ENCODE measurements at regions not wholly inside any gene's neighbourhood (a gene's known extent, or its start where the extent isn't known, plus 50 kb on each side); places are given as distances from the start of the nearest gene placed in this dataset.

DNA sequence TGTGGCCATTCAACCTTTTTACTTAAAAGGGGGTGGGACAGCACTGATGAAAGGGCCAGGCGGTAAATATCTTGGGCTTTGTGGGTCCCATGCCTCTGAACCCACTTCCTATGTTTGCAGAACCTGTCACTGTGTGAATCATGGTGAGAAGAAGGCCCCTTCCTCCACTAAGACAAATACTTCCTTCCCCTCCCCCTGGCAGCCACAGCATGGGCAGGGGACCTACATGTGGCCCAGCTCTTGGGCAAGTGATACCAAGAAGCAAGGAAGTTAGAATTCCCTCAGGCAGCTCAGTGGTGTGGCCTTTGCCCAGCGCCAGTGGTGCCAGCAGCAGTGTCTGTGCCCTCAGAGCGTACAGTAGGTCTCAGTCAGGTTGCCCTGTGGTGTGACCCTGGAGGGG is 168.6 kb downstream of the TRIM33 start:
- DNase-seq = no peak

DNA sequence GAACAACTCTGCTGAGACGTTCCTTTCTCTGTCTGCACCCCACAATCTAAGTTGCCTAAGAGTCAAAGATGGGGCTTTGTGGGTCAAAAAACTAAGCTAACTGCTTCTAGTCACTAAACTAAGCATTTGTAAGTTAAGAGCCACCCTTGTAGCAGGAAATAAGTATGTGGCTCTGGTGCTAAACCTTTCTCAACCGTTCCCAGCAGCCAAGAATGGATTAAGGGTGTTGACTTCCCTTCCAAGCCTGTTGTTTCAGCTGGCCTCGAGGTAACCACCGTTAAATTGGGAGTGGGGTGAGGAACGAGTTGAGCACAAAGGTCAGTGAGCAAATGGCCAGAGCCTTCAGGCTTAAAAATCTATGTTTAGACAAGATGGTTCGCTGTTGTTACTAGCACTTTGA is 169.1 kb downstream of the TRIM33 start:
- DNase-seq = no peak

DNA sequence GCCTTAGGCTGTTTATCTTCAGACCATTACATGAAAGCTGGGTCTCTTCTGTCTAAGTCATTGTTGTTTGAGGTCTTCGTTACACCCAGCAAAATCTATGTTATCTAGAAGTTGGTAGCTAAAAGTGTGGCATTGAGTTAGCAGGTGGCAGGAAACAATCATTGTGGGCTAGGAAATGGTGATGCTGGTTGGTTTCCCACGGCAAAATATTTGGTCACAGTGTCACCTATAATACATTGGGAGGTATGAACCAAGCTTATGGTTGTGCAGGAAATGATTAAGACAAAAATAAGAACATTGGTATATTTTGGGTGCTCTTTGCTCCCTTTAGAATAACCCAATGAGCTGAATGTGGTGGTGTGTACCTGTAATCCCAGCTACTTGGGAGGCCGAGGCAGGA is 169.7 kb downstream of the TRIM33 start:
- no peak for DNase-seq

DNA sequence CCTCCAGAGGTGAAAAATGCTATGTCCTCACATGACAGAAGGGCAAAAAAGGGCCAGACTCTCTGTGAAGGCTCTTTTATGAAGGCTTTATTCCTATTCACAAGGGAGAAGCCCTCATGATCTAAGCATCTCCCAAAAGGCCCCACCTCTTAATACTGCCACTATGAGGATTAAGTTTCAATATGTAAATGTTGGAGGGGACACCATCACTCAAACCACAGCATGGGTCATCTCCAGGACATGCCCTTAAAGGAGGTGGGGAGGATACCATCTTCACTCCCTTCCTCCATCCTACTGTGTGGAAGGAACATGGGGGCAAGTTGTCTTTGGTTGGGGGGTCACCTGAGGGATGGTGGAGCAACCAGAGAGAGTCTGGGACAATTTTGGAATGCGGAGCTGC is 170.1 kb downstream of the TRIM33 start:
- DNase-seq = no peak

DNA sequence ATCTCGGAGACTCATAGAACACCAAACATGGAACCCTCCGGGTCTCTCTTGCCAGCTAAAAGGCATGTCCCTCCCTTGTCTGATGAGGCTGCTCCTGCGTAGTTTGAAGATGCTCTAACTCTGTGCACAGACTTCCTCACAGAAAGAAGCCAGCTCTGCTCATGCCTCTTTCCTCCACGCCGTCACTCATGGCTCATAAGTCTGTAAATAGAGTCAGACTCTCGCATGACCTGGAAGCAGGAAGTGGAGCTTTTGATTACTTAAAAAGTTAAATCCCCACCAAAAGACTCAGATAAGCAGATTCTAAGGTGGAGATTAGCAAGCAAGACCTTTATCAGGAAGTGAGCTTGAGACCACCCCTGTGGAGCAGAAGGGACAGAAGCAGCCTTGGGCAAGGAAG is 171.6 kb downstream of the TRIM33 start:
- DNase-seq = no peak

DNA sequence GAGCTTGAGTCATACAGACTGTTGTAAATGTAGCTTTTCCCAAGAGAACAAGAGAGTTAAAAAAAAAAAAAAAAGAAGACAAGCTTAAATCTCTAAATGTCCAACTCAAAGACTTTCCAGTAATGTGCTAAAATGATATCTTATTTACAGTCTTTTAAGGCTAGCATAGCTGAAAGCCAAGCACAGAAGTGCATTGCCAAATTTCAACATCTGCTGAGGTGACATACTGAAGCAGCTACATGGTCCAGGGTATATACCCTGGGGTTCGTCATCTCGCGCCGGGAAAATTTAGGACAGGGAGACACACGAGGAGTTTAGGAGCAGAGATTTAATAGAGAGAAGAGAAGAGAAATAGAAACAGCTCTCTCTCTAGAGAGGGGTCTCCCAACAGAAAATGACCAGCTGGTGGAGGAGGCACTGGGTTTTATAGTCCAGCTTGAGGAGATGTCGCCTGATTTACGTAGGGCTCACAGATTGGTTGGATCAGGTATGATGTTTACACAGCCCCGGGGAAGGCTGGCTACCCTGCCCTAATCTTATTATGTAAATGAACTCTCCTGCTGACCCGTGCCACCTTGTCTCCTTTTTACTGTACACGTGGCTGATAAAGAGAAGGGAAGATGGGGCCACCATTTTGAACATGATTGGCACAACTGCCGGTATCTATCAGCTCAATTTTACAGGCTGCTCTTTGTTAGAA is 172.7 kb downstream of the TRIM33 start:
- no peak for DNase-seq

DNA sequence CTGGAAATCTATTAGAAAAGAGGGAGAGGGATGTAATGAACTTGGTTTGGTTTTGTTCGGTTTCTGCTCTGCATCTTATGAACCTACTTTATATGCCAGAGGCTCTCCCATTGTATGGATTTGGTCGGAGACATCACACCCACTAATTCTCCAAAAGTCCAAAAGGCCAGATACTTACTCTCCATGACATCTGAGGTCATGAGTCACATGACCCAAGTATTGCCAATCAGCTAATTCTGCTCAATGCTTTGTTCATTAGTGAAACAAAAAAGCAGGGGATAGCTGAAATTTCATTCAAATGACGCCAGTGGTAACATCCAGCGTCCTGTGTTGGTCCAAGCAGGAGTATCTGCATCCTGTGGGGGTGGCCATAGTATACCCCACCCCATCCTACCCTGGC is 173.6 kb downstream of the TRIM33 start:
- DNase-seq = no peak

DNA sequence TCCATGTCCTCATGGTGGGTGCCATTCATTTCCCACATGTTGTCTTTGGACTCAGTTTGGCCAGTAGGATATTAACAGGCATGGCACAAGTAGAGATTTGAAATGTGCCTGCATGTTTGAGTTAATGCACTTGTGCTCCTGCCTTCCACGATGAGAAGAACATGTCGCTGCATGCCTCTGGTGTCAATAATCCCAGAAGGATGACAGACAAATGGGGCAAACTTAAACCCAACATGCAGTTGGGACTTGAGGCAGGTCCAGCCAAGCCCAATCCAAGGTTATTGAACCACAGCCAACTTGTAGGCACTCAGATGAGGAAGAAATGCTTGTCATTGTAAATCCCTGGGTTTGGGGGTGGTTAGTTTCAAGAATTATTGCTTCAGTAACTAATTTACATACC is 174.6 kb downstream of the TRIM33 start:
- DNase-seq = no peak

DNA sequence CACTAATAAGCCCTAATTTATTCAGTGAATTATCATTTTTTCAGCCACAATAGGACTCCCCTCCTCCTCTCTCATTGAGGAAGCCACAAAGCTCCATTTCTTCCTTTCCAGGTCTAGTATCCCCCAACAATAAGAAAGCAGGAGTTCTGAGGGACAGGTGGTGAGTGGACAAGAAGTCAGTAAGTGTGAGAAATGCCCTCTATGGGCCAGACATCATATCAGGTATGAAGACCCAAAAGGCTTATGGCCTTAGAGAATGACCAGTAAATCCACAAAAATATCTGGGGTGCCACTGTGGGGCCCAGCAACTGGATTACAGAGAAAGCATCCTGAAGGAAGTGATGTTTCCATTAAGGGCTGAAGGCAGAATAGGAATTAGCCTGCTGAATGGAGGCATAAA is 175.7 kb downstream of the TRIM33 start:
- no peak for DNase-seq

DNA sequence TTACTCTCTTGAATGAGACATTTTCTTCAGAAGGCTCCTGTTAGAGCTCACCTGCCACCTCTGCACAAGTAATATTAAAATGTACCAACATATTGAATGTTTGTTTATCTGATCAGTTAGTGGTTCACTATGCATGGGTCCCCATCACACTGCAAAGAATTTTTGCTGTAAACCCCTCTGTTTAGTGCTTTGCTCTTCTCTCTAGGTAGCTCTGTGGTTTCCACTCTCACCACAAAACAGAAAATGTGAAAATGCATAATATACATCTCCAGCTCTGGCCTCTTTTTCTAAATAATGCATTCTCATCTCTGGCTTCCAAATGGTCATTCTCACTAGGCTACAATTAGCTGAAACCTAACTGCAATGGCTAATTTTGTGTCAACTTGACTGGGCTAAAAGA is 176.7 kb downstream of the TRIM33 start:
- no peak for DNase-seq

DNA sequence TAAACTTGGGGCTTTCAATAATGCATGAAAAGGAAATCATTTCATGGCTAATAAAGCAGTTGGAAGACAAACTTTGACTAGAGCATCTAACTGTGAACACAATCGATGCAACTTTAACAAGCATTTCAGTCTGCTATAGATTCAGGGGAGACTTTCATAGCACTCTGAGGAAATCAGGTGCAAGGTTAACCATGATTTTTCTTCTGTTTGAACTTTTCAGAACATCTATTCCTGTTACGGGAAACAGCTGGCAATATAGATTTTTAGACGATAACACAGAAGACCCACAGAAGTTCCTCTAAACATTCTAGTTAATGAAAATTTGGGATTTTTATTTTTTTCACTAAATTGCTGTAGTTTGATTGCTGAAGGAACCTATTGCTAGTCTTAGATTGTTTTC is 177.3 kb downstream of the TRIM33 start:
- DNase-seq = no peak

DNA sequence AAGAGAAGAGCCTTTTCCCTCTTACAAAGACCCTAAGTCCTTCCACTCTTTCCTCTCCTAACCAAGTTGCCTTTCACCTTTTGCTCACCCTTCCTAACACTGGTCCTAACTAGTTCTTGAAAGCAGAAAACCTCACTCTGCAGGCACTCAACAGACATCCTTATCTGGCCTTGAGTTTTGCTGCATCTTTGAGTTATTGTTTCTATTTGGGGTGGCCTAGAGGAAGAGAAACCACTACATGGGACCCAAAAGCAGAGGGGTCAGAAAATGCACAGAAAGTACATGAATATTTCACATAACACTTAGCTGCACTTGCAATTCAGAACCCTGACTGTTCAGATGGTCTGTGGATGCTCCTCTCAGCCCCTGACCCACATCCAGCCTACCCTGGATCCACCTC is 178.3 kb upstream of the SYT6 start:
- DNase-seq = no peak

DNA sequence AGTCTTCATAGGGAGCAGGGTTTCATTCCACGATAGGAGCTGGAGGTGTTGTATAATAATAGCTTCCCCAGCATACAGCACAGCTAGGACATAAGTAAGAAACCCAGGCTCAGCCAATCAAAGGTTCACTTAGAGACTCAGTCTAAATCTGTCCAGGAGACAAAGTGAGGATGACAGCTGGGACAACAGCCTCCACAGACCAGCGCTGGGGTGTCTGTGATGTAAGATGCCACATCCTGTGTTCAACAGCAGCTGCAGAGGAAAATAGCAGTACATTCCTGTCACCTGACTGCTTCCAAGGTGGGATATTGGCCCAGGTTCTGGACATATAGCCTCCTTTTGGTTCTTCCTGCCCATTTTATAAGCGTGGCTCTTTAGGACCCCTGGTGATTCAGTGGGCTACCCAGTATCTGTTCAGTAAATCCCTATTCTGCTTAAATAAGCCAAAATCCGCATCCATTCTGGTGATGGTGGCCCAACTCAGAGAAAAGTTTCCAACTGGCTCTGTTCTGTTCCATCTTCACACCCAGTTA is 176.8 kb upstream of the SYT6 start:
- DNase-seq = no peak

DNA sequence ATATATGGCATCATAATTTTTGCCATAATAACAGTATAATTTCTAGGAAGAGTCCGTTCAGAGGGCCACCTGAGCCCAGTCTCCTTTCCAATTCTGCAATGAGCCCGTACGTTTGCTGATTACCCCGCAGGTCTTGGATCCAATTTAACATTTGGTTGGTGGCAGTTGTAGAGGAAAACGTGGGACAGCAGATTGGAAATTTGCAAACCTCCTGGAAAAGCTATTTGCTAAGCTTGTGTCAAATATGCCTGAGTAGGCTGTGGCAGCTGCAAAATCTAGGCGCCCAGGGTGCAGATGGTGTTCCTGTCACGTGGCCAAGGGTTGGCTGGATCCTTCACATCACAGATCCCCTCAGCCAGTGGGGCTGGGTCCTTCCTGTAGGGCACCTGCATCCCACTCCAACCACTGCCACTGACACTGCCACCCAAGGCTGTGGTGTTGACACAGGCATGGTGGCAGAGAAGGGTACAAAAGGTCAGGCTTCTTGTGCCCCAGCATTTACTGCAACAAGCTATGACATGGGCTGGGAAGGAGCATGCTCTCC is 174.8 kb upstream of the SYT6 start:
- no peak for DNase-seq

DNA sequence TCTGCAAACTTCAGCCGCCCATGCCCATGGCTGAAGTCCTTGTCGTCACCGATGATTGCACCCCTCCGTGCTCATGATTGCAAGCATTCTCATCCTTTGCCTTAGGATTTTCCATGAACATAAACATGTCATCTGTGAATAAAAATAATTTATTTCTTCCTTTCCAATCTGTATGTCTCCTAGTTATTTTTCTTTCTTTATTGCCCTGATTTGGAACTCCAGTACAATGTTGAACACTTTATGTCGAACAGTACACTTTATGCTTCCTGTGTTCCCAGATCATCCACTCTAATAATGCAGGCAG is 170.9 kb upstream of the SYT6 start:
- DNase-seq = no peak

DNA sequence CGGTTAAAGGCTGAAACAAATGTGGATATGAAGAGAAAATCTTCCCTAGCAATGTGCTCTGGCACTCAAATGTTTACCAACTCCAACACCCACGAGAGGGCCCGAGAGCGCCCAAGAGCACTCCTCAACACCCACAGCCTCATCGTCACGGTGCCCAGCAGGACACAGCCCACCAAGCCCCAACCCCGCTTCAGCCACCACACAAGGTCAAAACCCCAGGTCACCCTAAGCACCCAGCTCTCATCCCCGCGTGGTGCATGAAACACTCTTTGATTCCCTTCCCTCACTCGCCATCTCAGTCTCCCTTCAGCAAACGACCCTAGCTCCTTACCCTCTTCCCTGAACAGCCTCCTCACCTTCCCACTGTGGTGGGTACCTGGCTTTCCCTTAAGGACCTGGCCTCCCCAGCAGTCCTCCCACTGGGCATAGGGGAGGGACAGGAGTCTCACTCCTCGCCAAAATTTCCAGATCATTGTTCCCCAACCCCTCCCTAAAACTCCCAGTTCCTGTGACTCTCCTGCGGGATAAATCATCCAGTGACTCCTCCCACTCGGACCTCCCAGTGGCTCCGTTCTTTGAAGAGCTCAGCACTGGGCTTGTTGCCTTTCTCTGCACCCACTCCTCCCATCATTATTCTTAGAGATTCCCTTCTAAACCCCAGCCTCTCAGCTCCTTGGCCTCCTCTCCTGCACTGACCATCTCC is 170.4 kb upstream of the SYT6 start:
- DNase-seq = no peak

DNA sequence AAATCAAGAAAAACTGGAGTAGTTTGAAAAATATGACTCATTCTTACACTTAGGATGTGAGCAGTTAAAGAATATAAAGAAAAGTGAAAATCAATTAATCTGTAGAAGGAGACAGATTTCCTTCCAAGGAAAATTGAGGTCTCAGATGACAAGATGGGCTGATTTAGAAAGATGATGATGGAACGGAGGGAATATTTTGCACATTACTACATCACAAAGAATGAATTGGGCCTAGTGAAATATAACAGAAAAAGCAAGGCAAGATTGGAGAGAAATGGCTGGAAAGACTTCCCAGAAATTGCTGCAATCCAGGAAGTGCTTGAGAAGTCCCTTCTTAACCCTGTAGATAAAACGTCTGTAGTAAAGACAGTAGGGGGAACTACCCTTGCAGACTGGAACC is 169.1 kb upstream of the SYT6 start:
- DNase-seq = no peak

DNA sequence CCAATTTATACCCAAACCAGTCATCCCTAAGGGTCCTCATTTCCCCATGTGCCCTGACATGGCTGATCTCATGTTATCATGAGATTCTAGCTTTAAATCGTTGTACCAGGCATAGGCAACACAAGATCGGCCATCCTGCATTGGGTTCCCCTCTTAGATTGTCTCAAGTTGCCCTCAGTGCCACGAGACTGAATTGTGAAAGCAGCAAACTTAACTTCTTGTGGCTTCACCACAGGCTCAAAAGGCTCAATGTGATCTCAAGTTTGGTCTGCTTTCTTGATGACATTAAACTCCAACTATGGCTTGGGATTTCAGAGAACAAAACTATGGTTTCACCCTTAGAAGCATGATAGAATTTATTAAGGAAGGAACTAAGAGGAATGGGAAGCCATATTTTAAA is 168.5 kb upstream of the SYT6 start:
- DNase-seq = no peak

DNA sequence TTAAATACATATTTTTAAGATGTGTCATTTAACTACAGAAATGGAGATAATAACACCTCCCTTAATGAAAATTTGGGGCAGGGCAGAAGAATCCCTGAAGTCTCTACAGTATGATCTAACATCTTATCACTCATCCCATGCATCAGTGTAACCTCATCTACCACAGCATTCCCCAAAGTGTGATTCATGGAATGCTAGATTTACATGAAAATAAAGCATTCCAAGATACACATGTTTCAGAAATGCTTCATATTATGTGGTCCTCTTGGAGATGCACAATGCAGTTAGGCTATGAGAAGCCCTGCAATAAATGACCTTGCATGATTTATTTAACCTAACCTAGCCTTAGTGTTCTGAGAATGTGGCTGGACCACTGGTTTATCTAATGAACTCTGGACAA is 166.9 kb upstream of the SYT6 start:
- DNase-seq = no peak

DNA sequence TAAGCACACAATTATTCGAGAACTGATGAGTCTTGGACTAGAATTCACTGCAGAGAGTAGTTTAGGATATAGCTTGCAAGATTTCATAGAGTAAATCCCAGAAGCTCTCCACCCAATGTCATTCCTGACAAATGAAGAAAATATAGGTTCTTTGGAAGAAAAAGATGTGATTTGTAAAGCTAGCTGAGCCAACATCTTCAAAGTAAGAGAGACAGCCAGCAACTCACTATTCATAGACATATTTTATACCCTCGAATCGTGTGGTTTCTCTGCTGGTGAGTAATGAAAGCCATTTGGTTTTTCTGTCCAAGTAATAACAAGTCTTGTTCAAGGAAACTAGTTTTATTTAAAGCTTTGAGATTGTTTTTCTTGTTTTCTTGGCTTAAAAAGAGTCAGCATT is 165.7 kb upstream of the SYT6 start:
- DNase-seq = no peak

DNA sequence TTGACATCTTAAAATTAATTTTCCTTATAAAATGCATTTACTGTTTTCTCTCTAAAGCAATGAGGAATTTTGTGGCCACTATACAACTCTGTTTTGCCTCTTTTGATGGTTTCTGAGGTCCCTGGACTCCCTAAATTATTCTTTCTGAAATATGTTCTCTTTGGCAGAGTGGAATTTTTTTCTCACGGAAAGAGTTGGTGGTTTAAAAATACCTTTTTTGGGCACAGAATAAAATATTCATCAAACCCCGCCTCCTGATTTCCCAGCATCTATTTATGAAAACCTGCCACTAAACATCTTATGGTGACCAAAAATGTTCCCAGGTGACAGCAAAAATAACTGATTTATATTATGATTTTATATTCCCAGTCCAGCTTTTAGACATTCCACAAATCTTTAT is 165.3 kb upstream of the SYT6 start:
- DNase-seq = no peak

DNA sequence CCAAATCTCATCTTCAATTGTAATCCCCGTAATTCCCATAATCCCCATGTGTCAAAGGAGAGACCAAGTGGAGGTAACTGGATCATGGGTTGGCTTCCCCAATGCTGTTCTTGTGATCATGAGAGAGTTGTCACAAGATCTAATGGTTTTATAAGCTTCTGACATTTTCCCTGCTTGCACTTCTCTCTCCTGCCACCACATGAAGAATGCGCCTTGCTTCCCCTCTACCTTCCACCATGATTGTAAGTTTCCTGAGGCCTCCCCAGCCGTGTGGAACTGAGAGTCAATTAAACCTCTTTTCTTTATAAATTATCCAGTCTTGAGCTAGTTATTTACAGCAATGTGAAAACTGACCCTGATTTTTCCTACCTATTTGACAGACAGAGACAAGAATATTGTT is 162.5 kb upstream of the SYT6 start:
- no peak for DNase-seq

DNA sequence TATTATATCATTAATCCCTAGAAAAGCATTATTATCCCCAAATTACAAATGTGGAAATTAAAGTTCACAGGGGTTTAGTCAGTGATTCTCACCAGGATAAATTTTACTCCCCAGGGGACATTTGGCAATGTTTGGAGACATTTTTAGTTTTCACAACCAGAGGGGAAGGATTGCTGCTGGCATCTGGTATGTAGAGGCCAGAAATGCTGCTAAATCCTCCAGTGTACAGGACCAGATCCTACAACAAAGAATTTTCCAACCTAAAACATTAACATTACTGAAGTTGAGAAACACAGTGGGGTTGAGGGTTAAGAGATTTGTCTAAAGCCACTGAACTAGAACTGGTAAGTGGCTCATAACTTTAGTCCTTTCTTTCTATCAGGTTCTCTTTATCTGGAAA is 162.0 kb upstream of the SYT6 start:
- DNase-seq = no peak

DNA sequence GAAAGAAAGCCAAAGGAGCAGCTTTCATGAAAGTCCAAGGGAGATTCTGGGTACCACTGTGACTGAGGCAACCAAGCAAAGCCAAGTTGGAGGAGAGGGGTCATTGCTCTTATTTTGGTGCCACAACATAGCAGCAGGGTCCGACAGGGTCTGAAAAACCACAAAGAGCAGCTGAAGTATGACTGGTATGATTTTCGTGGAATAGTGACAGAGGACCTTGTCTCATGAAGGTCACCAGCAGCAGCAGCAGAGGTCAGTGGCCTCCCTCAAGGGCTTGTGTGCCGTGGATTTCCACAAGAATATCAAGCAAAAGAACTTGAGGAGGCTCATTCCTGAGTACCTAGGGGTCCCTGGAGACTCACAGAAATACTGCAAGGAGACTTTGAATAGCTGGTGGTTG is 160.9 kb upstream of the SYT6 start:
- no peak for DNase-seq

Measured in muscle of arm (tissue), 1 donor.